ENCODE measurements at regions not wholly inside any gene's neighbourhood (a gene's known extent, or its start where the extent isn't known, plus 50 kb on each side); places are given as distances from the start of the nearest gene placed in this dataset.

DNA sequence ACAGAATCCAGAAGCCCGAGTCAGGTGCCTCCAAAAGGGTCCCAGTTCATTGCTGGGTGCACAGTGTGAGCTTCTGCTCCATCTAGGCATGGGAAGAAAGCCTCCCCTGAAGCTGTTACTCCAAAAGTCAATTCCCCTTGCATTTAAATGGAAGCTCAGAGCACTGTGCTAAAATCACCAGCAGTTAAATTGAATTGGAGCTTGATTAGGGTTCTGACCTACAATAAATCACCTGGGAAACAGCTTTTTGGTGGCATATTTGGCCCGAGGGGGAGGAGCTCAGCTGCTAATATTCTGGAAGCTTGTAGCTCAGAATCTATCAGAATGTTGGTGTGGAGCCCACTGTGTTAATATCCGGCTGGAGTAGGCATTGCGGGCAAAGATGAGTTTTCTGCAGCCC lies 87.1 kb upstream of the RGMA start:
- DNase-seq (ENCODE audit: extremely low read depth, low read depth): no peak
- TF ChIP-seq, protein P1, sequence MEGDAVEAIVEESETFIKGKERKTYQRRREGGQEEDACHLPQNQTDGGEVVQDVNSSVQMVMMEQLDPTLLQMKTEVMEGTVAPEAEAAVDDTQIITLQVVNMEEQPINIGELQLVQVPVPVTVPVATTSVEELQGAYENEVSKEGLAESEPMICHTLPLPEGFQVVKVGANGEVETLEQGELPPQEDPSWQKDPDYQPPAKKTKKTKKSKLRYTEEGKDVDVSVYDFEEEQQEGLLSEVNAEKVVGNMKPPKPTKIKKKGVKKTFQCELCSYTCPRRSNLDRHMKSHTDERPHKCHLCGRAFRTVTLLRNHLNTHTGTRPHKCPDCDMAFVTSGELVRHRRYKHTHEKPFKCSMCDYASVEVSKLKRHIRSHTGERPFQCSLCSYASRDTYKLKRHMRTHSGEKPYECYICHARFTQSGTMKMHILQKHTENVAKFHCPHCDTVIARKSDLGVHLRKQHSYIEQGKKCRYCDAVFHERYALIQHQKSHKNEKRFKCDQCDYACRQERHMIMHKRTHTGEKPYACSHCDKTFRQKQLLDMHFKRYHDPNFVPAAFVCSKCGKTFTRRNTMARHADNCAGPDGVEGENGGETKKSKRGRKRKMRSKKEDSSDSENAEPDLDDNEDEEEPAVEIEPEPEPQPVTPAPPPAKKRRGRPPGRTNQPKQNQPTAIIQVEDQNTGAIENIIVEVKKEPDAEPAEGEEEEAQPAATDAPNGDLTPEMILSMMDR (IDR thresholded peaks at IDR 0.05; ENCODE audit: low read depth, low read length): no peak

- no peak for DNase-seq (ENCODE audit: extremely low read depth, low read depth)
- TF ChIP-seq, protein P1 (IDR thresholded peaks at IDR 0.05; ENCODE audit: low read depth, low read length): no peak
Observed at GRCh38 chr15:93174836-93175235, 85.8 kb upstream of the RGMA start.

GRCh38 chr15:93173369-93173768 lies 84.4 kb upstream of the RGMA start:
- DNase-seq (ENCODE audit: extremely low read depth, low read depth): no peak
- TF ChIP-seq, protein P1 (IDR thresholded peaks at IDR 0.05; ENCODE audit: low read depth, low read length): no peak

- TF ChIP-seq, protein P1 (IDR thresholded peaks at IDR 0.05; ENCODE audit: low read depth, low read length): no peak
- DNase-seq (ENCODE audit: extremely low read depth, low read depth): no peak
Observed at GRCh38 chr15:93171476-93171875, 82.5 kb upstream of the RGMA start.

DNA sequence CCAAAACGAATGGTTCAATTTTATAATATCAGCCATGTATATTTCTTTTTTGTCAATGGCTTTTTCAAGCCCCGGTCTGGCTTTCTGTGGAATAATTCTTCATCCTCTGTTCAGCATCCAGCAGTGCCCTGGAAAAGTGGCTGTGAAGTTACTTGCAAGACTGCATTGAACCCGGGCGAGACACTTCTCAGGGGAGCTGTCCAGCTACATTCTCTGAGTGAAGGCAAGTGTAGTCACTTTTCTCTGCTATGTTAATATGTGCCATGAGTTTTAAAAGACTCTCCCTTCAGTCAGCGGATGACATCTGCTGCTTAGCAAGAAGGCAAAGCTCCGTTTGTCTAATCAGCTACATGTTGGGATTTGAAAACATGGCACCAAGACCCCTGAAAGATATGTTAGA lies 81.3 kb upstream of the RGMA start:
- no peak for DNase-seq (ENCODE audit: extremely low read depth, low read depth)
- TF ChIP-seq, protein P1 (IDR thresholded peaks at IDR 0.05; ENCODE audit: low read depth, low read length): no peak

DNA sequence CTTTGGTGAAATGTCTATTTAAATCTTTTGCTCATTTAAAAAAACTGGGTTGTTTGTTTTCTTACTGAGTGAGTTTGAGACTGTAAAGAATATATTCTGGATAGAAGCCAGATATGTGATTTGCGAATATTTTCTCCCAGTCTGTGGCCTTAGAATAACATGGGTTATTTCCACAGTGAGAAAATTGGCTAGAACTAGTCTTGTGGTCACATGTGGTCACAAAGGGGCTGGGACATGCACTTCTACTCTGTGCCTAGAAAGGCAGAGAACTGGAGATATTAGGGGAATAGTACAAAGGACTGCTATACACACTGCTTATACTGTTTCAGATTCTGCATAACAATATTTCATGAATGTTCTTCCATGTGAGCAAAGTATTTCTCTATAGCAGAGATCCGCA lies 79.9 kb upstream of the RGMA start:
- no peak for DNase-seq (ENCODE audit: extremely low read depth, low read depth)

GRCh38 chr15:93167291-93167690 lies 78.3 kb upstream of the RGMA start:
- DNase-seq (ENCODE audit: extremely low read depth, low read depth): no peak
- TF ChIP-seq, protein P1 (IDR thresholded peaks at IDR 0.05; ENCODE audit: low read depth, low read length): no peak

More for the DNA sequence above, 79.9 kb upstream of the RGMA start:
- TF ChIP-seq, protein P1 (IDR thresholded peaks at IDR 0.05; ENCODE audit: low read depth, low read length): no peak

All from AG09319 (cell line).